Upper lobe of left lung (tissue), 4 donors: ENCODE measurements at regions not wholly inside any gene's neighbourhood (a gene's known extent, or its start where the extent isn't known, plus 50 kb on each side); places are given as distances from the start of the nearest gene placed in this dataset.

Experiments used
- CTCF ChIP-seq, 6 experiments: fragments of 450-650 bp in 4 of 6; fragments of 200-600 bp in 2 of 6; sonication (generic) in 2 of 6; IDR thresholded peaks; one replicate each; pipeline ENCODE4 v1.5.1; 2016 to 2019; ENCODE audit warnings: antibody characterized with exemption in 6 of 6
- EP300 ChIP-seq, 4 donors: sonication (generic); formaldehyde crosslinking; IDR thresholded peaks; one replicate each; pipeline ENCODE4 v1.5.1; 2017; ENCODE audit warnings: antibody characterized with exemption in 4 of 4, control low read depth in 2 of 4
- POLR2A ChIP-seq, 4 donors: fragments of 450-650 bp; IDR thresholded peaks; one replicate each; pipeline ENCODE4 v1.5.1; 2016 to 2017; ENCODE audit warnings: antibody characterized with exemption in 4 of 4, mild to moderate bottlenecking in 2 of 4
- POLR2AphosphoS5 ChIP-seq, 2 donors: sonication (generic); formaldehyde crosslinking; IDR thresholded peaks; one replicate each; pipeline ENCODE4 v1.5.1; 2017; ENCODE audit warnings: antibody characterized with exemption in 2 of 2

GRCh38 chr10:63718006-63718405 is 196.8 kb downstream of the REEP3 start:
- TF ChIP-seq EP300 (IDR thresholded peaks at IDR 0.05) = no peak
- TF ChIP-seq CTCF (IDR thresholded peaks at IDR 0.05) = no peak
- no peak for TF ChIP-seq POLR2AphosphoS5 (IDR thresholded peaks at IDR 0.05)
- no peak for TF ChIP-seq POLR2A (IDR thresholded peaks at IDR 0.05)
